GM12872 (cell line): ENCODE measurements at regions not wholly inside any gene's neighbourhood (a gene's known extent, or its start where the extent isn't known, plus 50 kb on each side); places are given as distances from the start of the nearest gene placed in this dataset.

ENCODE experiments used
- TF ChIP-seq, protein P1 (sequence below): IDR thresholded peaks from 3 replicates; pipeline ENCODE4 v1.5.1; 2011; ENCODE audit warnings: low read depth, mild to moderate bottlenecking, low read length, moderate library complexity; ENCODE audit not compliant: insufficient read depth

- TF ChIP-seq, protein P1, sequence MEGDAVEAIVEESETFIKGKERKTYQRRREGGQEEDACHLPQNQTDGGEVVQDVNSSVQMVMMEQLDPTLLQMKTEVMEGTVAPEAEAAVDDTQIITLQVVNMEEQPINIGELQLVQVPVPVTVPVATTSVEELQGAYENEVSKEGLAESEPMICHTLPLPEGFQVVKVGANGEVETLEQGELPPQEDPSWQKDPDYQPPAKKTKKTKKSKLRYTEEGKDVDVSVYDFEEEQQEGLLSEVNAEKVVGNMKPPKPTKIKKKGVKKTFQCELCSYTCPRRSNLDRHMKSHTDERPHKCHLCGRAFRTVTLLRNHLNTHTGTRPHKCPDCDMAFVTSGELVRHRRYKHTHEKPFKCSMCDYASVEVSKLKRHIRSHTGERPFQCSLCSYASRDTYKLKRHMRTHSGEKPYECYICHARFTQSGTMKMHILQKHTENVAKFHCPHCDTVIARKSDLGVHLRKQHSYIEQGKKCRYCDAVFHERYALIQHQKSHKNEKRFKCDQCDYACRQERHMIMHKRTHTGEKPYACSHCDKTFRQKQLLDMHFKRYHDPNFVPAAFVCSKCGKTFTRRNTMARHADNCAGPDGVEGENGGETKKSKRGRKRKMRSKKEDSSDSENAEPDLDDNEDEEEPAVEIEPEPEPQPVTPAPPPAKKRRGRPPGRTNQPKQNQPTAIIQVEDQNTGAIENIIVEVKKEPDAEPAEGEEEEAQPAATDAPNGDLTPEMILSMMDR: no peak
Measured at GRCh38 chr2:6212491-6212890, 520.3 kb downstream of the SOX11 start.

DNA sequence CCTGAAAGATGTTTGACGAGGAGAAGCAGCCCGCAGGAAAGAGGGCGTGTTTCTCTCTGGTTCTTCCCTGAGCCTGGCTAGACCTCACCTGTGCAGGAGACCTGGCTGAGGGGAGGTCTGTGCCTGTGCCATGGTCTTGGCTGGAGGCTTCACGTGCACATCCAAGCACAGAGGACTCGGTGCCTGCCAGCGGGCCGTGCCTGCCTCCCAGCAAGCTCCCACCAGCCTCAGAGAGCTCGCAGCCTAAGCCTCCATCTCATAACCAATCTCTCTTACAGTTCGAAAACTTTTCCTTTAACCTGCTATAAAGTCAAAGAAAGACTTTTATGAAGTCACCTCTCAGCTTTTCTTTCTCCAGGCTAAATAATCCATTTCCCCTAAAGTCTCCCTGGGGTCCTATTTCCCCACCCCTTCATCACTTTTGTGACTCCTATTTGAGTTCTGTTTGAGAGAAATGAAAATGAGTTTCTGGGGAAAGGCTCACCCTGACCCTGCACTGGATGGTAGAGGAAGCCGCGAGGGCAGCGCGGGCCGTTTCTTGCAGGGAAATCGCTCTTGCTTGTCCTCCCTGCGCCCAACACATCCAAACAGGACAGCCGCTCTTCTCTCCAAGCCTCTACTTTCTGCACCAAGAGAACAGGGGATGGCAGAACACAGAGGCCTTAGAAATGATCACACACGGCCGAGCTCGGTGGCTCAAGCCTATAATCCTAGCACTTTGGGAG lies 521.0 kb downstream of the SOX11 start:
- TF ChIP-seq, protein P1: no peak

- TF ChIP-seq, protein P1: no peak
Measured at GRCh38 chr2:6214471-6214870, 522.3 kb downstream of the SOX11 start.

DNA sequence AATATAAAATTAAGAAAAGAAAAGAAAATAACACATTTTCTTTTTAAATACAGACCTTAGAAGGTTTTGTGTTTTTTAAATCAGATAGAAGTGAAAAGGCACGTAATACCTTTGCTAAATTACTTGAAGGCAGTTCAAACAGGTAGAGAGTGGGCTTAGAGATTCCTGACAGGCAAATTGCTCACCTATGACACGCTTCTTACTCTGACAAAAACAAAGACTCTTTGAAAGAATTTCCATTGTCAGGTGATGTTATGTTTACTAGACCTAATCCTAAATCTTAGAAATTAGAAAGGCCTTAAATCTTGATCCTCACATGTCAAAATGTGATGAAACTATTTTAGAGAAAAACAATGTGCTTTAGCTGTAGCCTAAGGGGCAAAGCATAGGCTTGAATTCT lies 522.9 kb downstream of the SOX11 start:
- TF ChIP-seq, protein P1: no peak

DNA sequence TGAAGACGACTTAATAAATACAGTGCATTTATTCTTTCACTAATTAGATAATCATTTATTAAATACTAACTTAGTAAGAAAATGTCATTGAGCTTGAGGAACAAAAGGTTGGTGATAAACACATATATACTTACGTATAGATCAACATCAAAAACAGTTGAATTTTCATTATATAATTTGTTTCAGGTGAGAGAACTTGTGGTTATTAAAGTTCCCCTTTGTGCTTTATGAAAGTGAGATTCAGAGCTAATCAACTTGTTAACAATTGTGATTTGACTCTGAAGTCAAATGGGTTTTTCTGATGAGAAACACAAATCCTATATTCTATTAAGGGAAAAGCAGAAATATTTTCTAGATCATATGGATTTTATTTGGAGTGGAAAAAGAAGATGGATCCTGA lies 524.0 kb downstream of the SOX11 start:
- TF ChIP-seq, protein P1: no peak

- TF ChIP-seq, protein P1: no peak
Measured at GRCh38 chr2:6218926-6219325, 526.7 kb downstream of the SOX11 start.

- TF ChIP-seq, protein P1: no peak
Measured at GRCh38 chr2:6219906-6220305, 527.7 kb downstream of the SOX11 start.

DNA sequence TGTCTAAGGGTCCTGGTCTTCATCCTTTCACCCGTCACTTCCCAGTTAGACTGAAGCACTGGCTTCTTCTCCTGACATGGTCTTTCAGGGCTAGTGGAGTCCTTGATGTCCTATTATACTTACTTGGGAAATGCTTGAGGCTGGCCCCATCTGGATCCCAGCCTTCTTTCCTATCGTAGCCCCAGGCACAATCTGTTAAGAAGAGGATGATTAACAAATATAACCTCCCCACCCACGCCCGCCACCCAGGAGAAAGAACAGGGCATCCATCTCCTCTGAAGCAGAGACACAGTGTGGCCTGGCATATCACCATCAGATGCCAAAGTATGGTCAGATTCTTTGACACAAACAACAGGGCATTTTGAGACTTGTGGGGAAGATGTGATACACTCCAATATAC lies 530.1 kb downstream of the SOX11 start:
- TF ChIP-seq, protein P1: no peak
